ENCODE measurements at regions not wholly inside any gene's neighbourhood (a gene's known extent, or its start where the extent isn't known, plus 50 kb on each side); places are given as distances from the start of the nearest gene placed in this dataset.

- TF ChIP-seq, protein P1, sequence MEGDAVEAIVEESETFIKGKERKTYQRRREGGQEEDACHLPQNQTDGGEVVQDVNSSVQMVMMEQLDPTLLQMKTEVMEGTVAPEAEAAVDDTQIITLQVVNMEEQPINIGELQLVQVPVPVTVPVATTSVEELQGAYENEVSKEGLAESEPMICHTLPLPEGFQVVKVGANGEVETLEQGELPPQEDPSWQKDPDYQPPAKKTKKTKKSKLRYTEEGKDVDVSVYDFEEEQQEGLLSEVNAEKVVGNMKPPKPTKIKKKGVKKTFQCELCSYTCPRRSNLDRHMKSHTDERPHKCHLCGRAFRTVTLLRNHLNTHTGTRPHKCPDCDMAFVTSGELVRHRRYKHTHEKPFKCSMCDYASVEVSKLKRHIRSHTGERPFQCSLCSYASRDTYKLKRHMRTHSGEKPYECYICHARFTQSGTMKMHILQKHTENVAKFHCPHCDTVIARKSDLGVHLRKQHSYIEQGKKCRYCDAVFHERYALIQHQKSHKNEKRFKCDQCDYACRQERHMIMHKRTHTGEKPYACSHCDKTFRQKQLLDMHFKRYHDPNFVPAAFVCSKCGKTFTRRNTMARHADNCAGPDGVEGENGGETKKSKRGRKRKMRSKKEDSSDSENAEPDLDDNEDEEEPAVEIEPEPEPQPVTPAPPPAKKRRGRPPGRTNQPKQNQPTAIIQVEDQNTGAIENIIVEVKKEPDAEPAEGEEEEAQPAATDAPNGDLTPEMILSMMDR (conservative IDR thresholded peaks at IDR 0.05): no peak
- no peak for TF ChIP-seq EZH2 (IDR thresholded peaks at IDR 0.05; ENCODE audit: low read depth)
Observed at GRCh38 chr7:66452165-66452564, 176.5 kb upstream of the KCTD7 start.
